GM18508 (cell line): ENCODE measurements at regions not wholly inside any gene's neighbourhood (a gene's known extent, or its start where the extent isn't known, plus 50 kb on each side); places are given as distances from the start of the nearest gene placed in this dataset.
"Not testable (repeated sequence)": the region's sequence is repeated elsewhere in the genome, so short reads cannot be mapped to it uniquely, and the experiment has no call there.

Source experiments
- ATAC-seq: cut with Tn5 transposase; IDR thresholded peaks from one replicate; pipeline ENCODE4 v1.9.1; 2021; ENCODE audit warnings: moderate number of reproducible peaks; ENCODE audit not compliant: insufficient read depth, unreplicated experiment

DNA sequence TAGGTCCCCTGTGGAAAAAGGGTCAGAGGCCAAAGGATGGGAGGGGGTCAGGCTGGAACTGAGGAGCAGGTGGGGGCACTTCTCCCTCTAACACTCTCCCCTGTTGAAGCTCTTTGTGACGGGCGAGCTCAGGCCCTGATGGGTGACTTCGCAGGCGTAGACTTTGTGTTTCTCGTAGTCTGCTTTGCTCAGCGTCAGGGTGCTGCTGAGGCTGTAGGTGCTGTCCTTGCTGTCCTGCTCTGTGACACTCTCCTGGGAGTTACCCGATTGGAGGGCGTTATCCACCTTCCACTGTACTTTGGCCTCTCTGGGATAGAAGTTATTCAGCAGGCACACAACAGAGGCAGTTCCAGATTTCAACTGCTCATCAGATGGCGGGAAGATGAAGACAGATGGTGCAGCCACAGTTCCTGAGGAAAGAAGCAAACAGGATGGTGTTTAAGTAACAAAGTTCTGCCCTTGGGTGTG lies 165.8 kb downstream of the RPIA start:
- no peak for ATAC-seq

DNA sequence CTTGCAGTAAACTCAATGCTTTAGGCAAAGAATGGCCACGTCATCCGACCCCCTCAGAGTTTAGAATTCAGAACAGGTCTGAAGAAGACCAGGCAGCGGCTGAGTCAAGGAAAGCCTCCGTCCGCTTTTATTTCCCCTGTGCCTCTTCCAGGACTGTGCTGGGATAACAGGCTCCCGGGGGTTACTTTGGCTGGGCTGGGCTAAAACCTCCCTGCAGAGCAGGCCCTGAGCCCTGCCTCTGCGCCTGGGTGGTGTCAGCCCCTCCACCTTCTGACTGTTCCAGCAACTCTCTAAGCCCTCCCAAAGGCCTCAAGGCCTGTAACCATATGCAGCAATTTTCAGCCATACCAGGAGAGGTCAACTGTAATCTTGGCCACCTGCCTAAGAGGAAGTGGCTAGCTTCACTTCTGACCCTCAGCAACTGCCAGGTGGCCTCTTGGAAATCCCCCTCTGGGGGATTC lies 166.5 kb downstream of the RPIA start:
- ATAC-seq, result peak; percentile 21

DNA sequence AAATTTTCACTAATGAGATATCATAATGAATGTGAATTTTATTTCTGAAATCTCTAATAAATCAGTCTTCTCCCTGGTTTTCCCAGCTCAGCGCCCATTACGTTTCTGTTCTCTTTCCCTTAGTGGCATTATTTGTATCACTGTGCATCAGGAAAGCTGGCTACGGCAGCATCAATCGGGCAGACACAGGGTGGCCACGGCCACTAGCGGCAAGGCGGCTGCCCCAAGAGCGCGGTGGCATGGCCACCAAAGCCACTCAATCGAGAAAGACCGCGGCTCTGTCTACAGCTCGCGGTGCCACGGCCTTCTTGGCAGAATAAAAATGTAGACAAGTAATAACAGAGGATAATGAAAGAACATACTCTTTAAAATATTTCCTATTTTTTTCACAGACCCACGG lies 168.0 kb downstream of the RPIA start:
- ATAC-seq, result no peak

DNA sequence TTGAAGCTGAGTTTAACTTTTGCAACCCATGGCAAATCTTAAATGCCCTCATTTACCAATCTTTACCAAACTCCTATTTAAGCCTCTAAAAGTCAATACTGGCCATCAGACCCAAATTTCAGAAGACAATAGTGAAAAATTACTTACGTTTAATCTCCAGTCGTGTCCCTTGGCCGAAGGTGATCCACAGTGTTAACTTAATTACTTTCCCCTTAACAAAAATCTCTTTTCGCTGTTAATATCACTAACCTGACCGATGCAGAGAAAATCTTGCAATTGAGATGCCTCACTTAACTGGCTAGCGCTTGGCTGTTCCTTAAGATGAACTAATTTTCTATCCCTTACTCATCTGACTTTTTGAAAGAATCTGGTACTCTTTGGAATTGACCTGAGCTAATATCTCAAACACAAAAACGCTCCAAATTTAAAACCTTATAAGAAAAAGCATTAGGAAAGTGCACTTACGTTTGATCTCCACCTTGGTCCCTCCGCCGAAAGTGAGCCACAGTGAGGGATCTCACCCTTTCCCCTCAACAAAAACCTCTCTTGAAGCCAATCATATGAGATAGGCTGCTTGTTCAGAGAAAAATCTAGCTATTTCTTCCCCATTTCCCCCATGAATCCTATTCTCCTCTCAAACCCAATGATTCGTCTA lies 169.1 kb downstream of the RPIA start:
- no peak for ATAC-seq

DNA sequence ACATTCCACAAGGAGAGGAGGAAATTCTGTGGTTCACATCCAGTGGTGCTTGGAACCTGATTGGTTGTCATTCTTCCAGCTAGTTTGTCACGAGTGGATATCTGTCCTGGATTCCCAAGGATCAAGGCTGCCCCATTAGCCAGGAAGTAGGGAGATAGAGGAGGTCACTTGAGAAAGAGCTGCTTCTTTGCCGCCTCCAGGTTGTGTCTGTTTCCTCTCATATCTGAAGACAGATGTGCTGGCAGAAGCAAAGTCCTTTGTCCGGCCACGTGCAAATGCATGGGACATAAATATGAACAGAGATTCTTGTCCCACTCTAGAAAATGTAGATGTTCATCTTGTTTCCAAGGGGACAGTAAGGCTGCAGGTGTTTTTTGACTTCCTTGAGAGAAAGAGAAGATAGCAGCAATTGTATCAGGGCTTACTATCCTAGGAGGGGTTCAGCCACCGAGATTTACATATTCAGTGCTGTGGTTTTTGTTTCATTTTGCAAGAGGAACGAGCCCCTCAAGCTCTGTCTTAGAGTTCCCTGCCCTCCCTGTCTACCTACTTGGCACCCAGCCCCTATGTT lies 174.4 kb downstream of the RPIA start:
- peak; percentile 56 for ATAC-seq

DNA sequence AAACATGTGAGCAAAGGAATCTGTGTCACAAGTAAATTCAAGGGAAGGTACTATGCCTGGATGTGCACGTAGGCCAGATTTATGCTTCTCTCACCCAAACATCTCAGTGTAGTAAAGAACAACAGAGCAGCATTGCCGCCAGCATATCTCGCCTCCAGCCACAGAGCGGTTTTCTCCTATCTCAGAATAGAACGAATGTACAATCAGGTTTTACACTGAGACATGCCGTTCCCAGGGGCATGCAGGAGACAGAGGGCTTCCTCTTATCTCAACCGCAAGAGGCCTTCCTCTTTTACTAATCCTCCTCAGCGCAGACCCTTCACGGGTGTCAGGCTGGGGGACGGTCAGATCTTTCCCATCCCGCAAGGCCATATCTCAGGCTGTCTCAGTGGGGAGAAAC lies 175.3 kb downstream of the RPIA start:
- no peak for ATAC-seq

DNA sequence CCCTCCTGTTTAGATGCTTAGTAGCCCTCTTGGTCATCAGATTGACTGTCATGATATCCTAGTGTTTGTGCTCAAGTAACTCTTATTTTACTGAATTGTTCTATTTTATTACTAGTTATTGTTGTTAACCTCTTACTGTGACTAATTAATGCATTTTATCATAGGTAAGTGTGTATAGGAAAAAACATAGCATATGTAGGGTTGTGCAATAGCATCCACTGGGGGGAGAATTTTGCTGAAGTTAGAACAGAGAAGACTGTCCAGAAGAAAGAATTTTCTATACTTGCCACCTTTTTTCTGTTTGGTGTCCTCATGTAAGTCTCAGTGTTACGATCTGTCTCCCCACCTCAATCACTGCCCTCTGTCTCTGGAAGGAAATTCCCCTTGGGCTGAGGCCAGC lies 177.4 kb downstream of the RPIA start:
- ATAC-seq, result no peak

DNA sequence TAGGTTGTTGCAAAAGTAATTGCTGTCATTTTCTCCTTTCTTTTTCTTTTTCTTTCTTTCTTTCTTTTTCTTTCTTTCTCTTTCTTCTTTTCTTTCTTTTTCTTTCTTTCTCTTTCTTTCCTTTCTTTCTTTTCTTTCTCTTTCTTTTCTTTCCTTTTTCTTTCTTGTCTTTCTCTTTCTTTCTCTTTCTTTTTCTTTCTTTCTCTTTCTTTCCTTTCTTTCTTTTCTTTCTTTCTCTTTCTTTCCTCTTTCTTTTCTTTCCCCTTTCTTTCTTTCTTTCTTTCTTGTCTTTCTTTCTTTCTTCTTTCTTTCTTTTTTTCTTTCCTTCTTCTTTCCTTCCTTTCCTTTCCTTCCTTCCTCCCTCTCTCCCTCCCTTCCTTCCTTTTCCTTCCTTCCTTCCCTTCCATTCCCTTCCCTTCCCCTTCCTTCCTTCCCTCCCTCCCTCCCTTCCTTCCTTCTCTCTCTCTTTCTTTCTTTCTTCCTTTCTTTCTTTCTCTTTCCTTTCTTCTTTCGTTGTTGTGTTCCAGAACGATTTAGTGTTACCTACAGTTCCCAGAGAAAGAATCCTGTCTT lies 178.9 kb downstream of the RPIA start:
- no peak for ATAC-seq

DNA sequence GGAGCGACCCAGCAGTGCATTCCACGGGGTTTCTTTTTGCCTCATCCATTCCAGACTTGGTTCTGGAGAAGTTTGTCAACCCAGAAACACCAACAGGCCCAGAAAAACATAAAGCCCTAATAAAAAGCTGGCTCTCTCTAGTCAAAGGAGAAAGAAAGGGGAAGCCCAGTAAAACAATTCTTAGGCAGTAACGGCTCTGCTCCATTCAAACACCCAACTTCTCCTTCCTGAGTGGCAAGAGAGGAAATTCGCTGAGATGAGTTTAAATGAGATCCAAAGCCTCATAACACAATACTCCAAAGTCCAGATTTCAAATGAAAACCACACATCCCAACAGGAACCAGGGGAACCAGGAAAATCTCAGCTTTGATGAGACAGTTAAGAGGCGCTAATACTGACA lies 179.9 kb downstream of the RPIA start:
- ATAC-seq, result no peak

DNA sequence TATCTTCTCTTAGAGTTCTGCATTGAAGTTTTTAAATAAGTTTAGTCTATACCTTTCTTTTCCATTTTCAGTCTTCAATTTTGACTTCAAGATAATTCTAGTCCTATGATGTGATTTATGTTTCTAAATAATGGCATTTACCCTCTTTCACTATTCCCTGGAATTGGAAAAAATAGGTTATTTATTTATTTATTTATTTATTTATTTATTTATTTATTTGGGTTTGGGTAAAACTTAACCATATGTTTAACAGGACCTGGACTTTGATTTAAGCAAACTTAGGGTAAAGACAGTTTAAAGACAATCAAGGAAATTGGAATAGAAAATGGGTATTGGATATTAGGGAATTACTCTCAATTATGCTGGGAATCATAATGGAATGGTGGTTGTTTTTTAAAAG lies 182.1 kb downstream of the RPIA start:
- no peak for ATAC-seq

DNA sequence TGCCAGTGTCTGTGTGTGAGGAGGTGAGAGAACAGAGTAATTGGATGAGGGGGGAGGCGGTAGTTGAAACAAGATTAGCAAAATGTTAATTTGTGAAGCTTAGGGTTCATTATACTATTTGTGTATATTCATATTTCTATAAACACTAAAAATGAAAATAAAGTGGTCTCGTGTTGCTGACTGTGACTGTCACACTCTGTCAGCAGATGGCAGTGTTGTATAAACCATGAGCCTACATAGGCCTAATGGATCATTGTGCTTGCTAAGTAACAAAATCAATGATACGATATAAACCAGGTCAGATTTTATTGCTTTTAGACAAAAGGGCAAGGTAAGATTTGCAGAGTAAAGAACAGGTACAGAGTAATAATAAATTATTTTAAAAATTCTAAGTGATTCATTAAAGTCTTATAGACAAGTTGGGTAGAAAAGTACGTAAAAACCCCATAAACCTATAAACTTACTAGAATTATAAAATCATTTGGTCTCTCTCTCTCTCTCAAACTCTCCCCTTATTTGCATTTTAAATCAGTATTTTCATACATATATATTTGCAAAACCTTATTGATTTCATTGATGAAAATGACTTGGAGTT lies 182.7 kb downstream of the RPIA start:
- no peak for ATAC-seq

DNA sequence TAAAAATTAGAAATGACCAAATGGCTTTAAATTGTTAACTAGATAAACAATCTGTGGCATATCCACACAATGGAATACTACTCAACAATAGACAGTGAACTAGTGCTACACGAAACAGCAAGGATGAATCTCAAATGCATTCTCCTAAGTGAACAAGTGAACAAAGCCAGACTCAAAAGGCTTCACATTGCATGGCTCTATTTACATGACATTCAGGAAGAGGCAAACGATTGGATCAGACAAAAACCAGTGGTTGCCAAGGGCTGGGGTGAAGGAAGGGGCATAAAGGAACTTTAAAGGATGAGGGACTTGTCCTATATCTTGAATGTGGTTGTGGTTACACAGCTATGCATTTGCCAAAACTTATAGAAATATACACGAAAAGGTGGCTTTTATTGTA lies 184.3 kb downstream of the RPIA start:
- no peak for ATAC-seq

DNA sequence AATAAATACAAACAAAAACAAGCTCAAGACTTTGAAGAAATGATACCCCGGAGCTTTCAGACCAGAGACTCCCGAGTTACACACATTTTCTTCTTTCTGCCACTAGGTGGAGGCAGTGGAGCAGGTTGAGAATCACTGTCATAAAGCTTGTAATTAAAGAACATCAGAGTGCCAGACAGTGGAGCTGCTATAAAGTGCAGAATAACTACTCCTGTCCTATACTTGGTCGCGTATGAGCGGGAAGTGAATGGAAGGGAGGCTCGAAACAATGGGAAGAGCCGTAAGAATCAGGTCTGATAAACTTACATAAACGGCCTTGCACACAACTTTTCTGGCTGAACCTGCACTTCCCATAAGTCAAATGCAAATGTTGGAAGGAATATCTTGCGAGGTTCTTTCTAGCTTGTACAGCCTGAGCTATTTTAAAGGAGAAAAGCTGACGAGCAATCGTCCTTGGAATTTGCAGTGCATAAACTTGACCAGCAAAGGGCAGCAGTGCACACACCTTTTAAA lies 189.0 kb downstream of the RPIA start:
- ATAC-seq, result peak; percentile 50

DNA sequence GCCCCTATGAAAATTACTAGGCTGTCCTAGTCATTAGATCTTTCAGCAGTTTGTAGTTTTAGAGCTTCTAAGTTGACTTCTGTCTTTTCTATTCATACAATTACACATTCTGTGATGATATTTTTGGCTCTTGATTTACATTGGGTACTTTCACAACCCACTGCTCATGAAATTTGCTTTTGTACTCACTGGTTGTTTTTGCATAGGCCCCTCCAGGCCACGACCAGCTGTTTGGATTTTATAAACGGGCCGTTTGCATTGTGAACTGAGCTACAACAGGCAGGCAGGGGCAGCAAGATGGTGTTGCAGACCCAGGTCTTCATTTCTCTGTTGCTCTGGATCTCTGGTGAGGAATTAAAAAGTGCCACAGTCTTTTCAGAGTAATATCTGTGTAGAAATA lies 193.8 kb downstream of the RPIA start:
- peak; percentile 54 for ATAC-seq

DNA sequence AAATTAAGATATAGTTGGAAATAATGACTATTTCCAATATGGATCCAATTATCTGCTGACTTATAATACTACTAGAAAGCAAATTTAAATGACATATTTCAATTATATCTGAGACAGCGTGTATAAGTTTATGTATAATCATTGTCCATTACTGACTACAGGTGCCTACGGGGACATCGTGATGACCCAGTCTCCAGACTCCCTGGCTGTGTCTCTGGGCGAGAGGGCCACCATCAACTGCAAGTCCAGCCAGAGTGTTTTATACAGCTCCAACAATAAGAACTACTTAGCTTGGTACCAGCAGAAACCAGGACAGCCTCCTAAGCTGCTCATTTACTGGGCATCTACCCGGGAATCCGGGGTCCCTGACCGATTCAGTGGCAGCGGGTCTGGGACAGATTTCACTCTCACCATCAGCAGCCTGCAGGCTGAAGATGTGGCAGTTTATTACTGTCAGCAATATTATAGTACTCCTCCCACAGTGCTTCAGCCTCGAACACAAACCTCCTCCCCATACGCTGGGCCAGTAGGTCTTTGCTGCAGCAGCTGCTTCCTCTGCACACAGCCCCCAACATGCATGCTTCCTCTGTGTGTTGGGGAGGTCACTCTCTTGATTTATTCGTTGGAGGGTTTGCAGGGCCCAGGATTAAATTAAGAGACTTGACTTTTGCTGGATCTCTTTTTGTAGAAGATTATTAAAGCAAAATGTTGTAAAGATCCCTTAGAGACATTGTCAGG lies 194.4 kb downstream of the RPIA start:
- no peak for ATAC-seq

DNA sequence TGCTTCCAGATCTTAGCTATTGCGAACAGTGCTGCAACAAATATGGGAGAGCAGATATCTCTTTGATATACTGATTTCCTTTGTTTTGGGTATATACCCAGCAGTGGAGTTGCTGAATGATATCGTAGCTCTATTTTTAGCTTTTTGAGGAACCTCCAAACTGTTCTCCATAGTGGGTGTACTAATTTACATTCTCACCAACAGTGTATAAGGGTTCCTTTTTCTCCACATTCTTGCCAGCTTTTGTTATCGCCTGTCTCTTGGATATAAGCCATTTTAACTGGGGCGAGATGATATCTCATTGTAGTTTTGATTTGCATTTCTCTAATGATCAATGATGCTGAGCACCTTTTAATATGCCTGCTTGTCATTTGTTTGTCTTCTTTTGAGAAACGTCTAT lies 196.0 kb downstream of the RPIA start:
- not testable (repeated sequence) for ATAC-seq

DNA sequence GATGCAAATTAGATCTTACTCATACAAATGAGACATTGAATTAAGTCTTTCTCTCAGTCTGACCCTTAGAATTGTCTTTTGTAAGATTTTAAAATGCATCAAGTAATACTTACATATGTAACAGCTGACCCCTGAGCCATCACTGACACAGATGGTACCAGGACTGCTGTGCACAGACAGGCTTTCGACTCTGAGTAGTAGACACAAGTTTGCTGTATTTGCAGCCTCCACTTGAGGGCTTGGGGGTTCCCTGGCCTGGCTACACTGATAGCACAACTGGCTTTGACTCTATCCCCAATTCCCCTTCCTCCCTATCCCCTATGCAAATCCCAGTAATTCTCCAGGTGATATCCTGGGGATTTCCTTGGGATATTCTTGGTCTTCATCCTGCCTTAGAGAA lies 200.7 kb downstream of the RPIA start:
- no peak for ATAC-seq

DNA sequence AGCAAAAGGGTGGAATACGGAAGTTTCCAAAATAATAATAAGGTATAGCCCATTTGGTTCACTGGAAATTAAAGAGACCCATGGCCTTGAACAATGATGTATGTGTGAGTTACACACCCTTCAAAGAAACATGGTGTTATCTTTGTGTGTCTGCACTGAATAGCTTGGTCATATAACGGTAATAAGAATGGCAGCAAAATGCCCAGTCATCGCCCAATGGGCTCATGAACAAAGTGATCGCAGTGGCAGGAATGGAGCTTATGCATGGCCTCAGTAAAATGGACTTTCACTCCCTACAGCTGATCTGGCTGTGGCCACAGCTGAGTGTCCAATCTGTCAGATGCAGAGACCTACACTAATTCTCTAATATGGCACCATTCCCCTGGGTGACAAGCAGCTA lies 201.3 kb downstream of the RPIA start:
- ATAC-seq, result no peak

DNA sequence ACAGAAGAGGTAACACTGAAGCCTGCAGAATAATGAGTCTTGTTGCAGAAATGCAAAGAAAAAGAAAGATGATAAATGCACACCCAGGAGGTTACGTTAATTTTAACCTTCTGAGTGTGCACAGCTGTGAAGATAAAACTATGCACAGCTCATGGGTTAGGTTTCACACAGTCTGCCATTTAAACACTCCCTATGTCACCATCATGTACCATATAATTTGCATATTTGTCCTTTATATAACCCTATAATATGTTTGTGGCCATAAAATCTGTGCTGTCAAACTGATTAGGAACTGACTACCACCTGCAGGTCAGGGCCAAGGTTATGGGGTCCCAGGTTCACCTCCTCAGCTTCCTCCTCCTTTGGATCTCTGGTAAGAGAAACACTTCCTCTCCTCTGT lies 205.5 kb downstream of the RPIA start:
- ATAC-seq, result no peak

DNA sequence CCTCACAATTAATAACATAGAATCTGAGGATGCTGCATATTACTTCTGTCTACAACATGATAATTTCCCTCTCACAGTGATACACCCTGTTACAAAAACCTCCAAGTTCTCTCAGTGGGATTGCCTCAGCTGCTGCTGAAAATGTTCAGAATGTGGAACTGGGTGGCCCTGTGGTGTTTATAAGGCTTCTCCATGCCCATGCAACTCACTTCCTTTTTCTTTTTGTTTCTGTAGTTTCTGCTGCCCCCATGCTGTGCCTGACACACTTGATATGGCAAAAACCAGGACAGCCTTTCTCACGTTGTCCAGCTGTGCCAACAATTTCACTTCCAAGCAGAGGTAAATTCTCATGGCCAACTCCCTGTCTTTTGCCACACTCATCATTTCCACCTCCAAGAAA lies 206.2 kb downstream of the RPIA start:
- ATAC-seq, result no peak
